ENCODE measurements at regions not wholly inside any gene's neighbourhood (a gene's known extent, or its start where the extent isn't known, plus 50 kb on each side); places are given as distances from the start of the nearest gene placed in this dataset.

- no peaks in the 10 kb centered on the region for H3K27me3 ChIP-seq (replicated peaks; ENCODE audit: control insufficient read depth, insufficient read depth, low read length)
- ChIA-PET POLR2A (no interaction called here), CTCF (no interaction called here)
- H3K4me3 Mint-ChIP-seq (ENCODE audit: unreplicated experiment) = no peak overlapping the region
- intact Hi-C loops (cut with micrococcal nuclease; ENCODE audit: unreplicated experiment) = no loop called here
- TF ChIP-seq CTCF (IDR thresholded peaks at IDR 0.05; ENCODE audit: insufficient read depth in 1 of 2, low read depth in 1 of 2, low read length in 1 of 2, severe bottlenecking in 1 of 2, unreplicated experiment in 1 of 2) = no peak
- H3K36me3 ChIP-seq (ENCODE audit: control insufficient read depth, insufficient read depth, low read length) = no peaks in the 10 kb centered on the region
- H3K4me1 Mint-ChIP-seq (ENCODE audit: low read depth, unreplicated experiment) = no peaks in the 10 kb centered on the region
- H3K36me3 Mint-ChIP-seq (ENCODE audit: insufficient read depth, unreplicated experiment) = no peaks in the 10 kb centered on the region
- DNase-seq = no peak
- peaks cover 5% of the 10 kb centered on the region; the same call in 1 of the 2 replicates for H3K9me3 ChIP-seq
- no peak overlapping the region for H3K27ac Mint-ChIP-seq (ENCODE audit: unreplicated experiment)
- no peaks in the 10 kb centered on the region for H3K27me3 Mint-ChIP-seq (ENCODE audit: insufficient read depth, unreplicated experiment)
- peaks cover 14% of the 10 kb centered on the region for H3K9me3 Mint-ChIP-seq (ENCODE audit: unreplicated experiment)
- H3K4me3 ChIP-seq (ENCODE audit: low read depth, low read length) = no peak overlapping the region
- H3K4me1 ChIP-seq = no peaks in the 10 kb centered on the region
- BruUV-seq (replicated peaks) = no TSS peak
These were observed 560.5 kb downstream of the IRX1 start for GRCh38 chr5:4156153-4156552.

- H3K27ac Mint-ChIP-seq (ENCODE audit: unreplicated experiment) = no peak overlapping the region
- H3K9me3 Mint-ChIP-seq (ENCODE audit: unreplicated experiment) = peaks cover 14% of the 10 kb centered on the region
- H3K4me3 Mint-ChIP-seq (ENCODE audit: unreplicated experiment) = no peak overlapping the region
- no peaks in the 10 kb centered on the region for H3K4me1 Mint-ChIP-seq (ENCODE audit: low read depth, unreplicated experiment)
- intact Hi-C loops (cut with micrococcal nuclease; ENCODE audit: unreplicated experiment) = no loop called here
- H3K27me3 ChIP-seq (replicated peaks; ENCODE audit: control insufficient read depth, insufficient read depth, low read length) = no peaks in the 10 kb centered on the region
- H3K9me3 ChIP-seq = peaks cover 5% of the 10 kb centered on the region; the same call in 1 of the 2 replicates
- H3K36me3 Mint-ChIP-seq (ENCODE audit: insufficient read depth, unreplicated experiment) = no peaks in the 10 kb centered on the region
- POLR2A ChIA-PET = no interaction called here
- no peaks in the 10 kb centered on the region for H3K4me1 ChIP-seq
- BruUV-seq (replicated peaks) = no TSS peak
- H3K36me3 ChIP-seq (ENCODE audit: control insufficient read depth, insufficient read depth, low read length) = no peaks in the 10 kb centered on the region
- TF ChIP-seq CTCF (IDR thresholded peaks at IDR 0.05; ENCODE audit: insufficient read depth in 1 of 2, low read depth in 1 of 2, low read length in 1 of 2, severe bottlenecking in 1 of 2, unreplicated experiment in 1 of 2) = no peak
- DNase-seq = no peak
- no peak overlapping the region for H3K4me3 ChIP-seq (ENCODE audit: low read depth, low read length)
- CTCF ChIA-PET = no interaction called here
- H3K27me3 Mint-ChIP-seq (ENCODE audit: insufficient read depth, unreplicated experiment) = no peaks in the 10 kb centered on the region
These were observed 561.3 kb downstream of the IRX1 start for GRCh38 chr5:4156889-4157288.

- peaks cover 5% of the 10 kb centered on the region; the same call in 1 of the 2 replicates for H3K9me3 ChIP-seq
These were observed 563.3 kb downstream of the IRX1 start for GRCh38 chr5:4158750-4159447.

More at GRCh38 chr5:4158750-4159447, 563.3 kb downstream of the IRX1 start:
- ChIA-PET CTCF (no interaction called here), POLR2A (no interaction called here)
- Histone ChIP-seq H3K27me3 (replicated peaks; ENCODE audit: control insufficient read depth, insufficient read depth, low read length) (no peaks in the 10 kb centered on the region), H3K4me1 (no peaks in the 10 kb centered on the region), H3K36me3 (ENCODE audit: control insufficient read depth, insufficient read depth, low read length) (no peaks in the 10 kb centered on the region), H3K4me3 (ENCODE audit: low read depth, low read length) (no peak overlapping the region)
- no peak for DNase-seq
- no TSS peak for BruUV-seq (replicated peaks)
- Mint-ChIP-seq H3K27me3 (ENCODE audit: insufficient read depth, unreplicated experiment) (no peaks in the 10 kb centered on the region), H3K4me1 (ENCODE audit: low read depth, unreplicated experiment) (no peaks in the 10 kb centered on the region), H3K9me3 (ENCODE audit: unreplicated experiment) (peaks cover 14% of the 10 kb centered on the region), H3K4me3 (ENCODE audit: unreplicated experiment) (no peak overlapping the region), H3K27ac (ENCODE audit: unreplicated experiment) (no peak overlapping the region), H3K36me3 (ENCODE audit: insufficient read depth, unreplicated experiment) (no peaks in the 10 kb centered on the region)
- intact Hi-C loops (cut with micrococcal nuclease; ENCODE audit: unreplicated experiment) = no loop called here
- no peak for TF ChIP-seq CTCF (IDR thresholded peaks at IDR 0.05; ENCODE audit: insufficient read depth in 1 of 2, low read depth in 1 of 2, low read length in 1 of 2, severe bottlenecking in 1 of 2, unreplicated experiment in 1 of 2)

All from Caco-2 (cell line).